Cerebellar cortex (tissue), 1 donor: ENCODE measurements at regions not wholly inside any gene's neighbourhood (a gene's known extent, or its start where the extent isn't known, plus 50 kb on each side); places are given as distances from the start of the nearest gene placed in this dataset.
A peak's percentile ranks its signal among the peaks of the same experiment; 100 is the strongest.

ENCODE experiments used
- DNase-seq: peaks from one replicate; pipeline ENCODE4 v3.0.0-alpha.2; 2015; ENCODE audit warnings: low spot score

DNA sequence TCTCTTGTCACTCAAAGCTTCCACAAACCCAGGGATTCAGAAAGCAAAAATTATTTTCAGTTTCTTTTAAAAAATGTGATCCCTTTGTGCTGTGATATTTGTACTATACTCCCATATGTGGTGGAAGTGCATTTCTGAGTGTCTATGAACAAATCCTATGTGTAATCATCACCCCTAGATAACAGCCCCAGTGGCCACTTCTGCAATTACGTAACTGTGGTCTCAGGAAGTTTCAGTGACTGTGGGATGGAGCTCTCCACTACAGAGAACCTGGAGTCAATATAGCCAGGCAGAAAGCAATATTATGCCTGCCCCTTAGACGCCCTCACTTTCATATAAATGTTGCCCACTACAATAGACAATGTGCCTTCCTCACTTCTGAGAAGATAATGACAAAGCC is 1101.7 kb upstream of the GHITM start:
- DNase-seq, result no peak

DNA sequence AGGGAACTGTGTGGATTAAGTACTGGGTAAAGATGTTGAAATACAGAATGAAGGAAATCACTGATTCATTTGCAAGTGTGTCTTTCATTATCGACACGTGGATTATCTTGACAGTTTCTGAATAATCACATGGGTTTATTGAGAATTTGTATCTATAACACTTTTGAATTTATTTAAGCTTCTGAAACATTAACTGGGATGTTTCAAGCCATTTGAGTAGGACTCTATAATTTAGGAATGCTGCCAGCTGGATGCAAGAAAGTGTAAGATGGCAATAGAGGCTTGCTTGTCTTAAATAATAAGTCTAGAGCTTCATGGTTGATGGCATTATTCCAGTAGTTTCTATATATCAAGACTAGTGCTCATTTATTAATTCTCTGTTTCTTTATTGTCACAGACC is 1100.7 kb upstream of the GHITM start:
- no peak for DNase-seq

DNA sequence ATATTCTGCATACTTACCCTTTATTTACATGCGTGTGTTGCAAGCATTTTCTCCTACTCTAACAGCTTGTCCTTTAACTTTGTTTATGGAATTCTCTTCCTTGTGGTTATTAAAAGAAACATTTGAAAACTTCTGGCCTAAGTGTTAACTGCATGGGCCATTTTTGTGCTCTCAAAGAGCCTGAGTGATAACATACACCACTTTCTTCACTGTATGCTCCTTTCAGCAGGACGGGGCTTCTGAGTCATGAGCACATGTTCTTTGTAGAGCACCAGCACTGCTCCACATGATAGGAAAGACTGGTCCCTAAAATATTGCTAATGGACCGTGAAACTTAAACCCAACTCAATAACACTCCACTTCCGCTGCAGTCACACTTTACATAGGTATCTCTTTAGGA is 1093.6 kb upstream of the GHITM start:
- DNase-seq, result no peak

DNA sequence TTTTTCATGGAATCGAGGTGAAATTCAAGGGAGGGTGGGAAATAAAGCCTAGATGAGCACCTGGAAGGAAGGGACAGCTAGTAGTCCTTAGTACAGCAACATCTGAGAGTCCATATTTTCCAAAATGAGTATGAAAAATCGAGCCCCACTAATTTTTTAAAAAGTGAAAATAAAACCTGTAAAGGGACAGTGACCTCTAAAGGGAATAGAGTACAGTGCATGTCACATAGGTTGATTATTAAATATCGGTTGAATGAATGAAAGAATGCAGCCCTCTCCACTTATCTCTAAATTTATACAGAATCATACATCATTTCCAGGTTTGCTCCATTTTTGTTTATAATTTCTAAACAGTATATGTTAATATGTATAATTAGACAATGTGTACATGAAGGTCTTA is 1088.5 kb upstream of the GHITM start:
- DNase-seq, result no peak

DNA sequence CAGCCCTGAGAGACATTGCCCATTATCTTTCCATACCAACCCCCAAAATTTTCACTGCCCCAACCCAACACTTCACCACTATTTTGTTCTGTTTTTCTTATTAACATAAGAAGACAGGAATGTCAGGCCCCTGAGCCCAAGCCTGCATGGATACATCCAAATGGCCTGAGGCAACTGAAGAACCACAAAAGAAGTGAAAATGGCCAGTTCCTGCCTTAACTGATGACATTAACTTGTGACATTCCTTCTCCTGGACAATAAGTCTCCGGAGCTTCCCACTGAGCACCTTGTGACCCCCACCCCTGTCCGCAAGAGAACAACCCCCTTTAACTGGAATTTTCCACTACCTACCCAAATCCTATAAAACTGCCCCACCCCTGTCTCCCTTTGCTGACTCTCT is 1076.4 kb upstream of the GHITM start:
- no peak for DNase-seq

DNA sequence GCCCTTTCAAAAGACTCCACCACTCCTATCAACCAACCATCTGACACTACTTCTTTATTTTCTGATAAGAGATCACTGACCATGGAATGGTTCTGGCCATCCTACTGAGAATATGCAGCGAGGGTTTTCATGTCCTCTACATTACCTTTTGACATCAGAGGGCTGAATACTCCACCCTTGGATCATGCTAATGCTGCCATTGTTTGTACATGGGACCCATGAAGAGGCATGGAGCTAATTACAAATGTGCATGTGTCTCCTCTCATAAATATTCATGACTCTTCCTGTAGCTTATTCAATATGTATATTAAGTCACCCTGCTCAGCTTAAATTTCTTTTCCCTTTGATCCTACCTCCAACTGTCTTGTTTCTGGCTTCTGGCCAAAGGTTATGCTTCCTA is 1065.8 kb upstream of the GHITM start:
- DNase-seq, result no peak

DNA sequence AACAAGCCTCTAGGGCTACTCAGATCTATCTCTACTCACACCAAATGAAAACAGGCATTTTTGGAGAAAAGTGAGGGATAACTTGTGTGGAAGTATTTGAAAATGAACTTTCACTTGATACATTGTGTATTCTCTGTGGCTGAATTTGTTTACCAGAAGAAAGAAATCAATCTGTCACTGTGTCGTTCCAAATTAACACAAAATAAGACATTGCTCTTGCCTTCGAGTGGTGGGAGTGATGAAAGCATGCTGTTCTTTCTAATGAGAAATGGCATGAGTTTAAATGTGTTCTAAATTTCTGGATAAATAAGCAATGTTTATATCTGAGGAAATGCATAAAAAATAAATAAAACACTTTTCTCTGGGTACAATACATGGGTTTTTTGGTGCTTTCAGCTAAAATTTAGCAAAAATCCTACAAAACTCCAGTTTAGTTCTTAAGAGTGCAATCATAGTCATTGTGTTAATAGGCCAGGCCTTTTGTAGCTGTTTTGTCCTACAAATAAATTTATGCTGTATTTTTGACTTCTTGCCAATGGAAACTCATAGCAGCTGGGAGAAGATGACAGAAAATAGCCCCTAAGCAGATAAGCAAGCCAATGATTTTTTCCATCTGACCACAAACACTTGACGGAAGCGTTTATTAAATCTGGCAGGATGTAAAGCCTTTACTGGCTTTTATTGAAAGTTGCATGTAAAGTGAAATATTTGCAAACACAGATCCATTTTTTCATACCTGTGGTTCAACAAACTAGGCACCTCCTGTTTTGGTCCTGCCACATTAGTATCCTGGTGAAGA is 1064.1 kb upstream of the GHITM start:
- no peak for DNase-seq

DNA sequence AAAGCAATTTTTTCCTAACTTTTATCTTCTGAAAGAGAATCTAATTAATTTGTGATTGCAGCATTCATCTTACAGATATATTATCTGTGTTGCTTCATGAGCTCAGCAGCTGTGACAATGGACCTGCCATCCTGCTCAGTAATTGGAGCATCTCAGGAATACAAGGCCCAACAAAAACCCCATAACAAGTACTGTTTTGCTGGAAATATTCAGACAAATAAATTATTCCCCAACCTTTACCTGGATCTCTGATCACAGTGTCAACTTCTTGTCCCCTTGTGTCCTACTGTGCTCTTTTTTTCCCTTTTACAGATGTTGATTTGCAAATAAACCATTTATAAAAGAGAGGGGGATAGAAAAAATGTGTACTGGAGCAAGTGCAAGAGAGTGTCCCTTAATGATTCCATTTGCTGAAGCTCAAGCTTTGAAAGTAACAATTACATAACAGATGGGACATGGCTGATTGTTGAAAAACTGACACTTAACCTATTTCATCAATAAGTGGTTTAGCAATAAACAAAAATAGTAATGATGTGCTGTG is 1063.4 kb upstream of the GHITM start:
- no peak for DNase-seq

DNA sequence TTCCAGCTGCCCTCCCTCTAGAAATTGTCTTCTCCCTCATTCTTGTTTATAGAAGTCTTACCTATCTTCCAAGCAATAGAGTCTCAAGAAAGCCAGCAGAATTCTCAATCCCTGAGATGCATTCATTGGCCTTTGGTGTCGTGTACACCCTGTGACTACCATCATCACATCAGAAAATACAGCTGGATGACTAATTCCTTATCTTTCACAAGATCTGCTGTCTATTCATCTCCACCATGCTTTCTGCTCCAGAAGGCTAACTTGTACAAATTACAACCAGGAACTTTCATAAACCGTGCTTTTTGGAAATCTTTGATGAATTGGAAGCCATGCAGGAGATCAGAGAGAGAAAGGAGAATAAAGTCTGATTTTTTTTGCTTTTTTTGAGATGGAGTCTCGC is 1062.9 kb upstream of the GHITM start:
- no peak for DNase-seq

DNA sequence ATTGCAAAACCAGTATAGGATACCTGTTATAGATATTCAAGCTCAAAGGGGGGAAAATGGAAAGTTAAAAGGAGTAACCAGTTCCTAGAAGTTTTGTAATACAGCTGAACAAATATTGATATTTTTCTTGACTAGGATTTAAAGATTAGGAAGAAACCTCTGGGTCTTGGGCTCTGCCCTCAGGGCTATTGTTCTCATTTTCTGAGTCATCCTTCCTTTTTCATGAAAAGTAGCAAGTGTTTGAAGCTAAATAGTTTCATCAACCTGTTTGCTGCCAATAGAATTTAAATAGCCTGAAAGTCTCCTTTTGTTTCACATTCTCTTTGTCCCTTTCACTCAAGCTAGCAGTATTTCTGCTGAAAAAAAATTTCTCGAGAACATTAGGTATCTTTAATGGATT is 1061.1 kb upstream of the GHITM start:
- no peak for DNase-seq

DNA sequence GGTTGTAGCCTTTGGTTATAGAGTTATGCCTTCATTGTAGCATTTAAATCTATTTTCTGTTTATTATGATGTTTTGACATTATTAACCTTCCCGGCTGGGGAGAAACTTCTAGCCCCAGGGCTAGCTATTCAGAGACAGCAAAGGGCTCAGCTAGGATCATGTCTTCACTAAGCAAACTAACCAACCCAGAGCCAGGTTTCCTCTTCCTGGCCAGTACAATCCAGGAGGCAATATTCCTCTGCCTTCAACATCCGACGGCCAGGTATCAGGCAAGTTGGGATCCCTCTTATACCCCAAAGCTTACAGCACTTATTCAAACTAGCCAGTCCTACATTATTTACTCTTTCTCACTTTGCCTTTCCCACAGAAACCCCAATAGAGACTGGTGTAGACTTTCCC is 1060.7 kb upstream of the GHITM start:
- DNase-seq, result no peak

DNA sequence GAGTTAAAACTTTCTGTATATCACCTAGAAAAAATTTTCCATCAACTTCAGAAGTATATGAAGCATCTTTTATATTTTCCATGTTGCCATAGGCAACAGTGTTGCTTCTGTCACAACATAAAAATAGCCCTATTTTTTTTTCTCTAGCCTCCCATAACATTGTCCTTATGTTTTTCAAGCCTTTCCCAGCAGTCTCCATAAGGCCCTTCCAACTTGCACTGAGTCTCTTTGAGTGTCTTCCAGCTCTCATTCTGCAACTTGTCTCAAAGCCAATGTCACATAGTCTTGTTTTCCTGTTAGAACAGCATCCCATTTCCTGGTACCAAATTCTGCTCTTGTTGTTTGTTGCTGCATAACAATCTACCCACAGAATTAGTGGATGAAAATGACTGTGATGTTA is 1055.5 kb upstream of the GHITM start:
- peak; percentile 17 for DNase-seq

DNA sequence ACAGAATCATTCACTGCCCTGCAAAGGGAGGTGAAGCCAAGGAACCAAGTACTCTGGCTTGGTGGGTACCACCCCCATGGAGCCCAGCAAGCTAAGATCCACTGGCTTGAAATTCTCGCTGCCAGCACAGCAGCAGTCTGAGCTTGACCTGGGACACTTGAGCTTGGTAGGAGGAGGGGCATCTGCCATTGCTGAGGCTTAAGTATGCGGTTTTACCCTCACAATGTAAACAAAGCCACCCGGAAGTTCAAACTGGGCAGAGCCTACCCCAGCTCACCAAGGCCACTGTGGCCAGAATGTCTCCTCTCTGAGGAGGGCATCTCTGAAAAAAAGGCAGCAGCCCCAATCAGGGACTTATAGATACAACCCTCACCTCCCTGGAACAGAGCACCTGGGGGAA is 1050.0 kb upstream of the GHITM start:
- no peak for DNase-seq

DNA sequence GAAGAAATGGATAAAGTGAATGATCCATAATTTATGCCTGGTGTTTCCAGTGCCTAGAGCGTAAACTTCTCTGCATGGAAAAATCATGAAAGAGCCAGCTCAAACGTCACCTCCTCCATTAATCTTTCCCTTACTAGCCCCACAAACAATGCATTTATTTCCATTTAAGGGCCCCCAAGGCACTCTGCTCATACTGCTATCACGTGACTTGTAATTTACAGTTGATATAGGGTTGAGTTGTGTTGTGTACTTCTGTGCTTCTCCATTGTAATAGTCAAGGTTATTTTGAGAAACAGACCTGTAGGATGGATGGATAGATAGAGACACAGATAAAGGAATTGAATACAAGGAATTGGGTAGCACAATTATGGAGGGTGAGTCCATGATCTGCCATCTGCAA is 1034.7 kb upstream of the GHITM start:
- DNase-seq, result no peak

DNA sequence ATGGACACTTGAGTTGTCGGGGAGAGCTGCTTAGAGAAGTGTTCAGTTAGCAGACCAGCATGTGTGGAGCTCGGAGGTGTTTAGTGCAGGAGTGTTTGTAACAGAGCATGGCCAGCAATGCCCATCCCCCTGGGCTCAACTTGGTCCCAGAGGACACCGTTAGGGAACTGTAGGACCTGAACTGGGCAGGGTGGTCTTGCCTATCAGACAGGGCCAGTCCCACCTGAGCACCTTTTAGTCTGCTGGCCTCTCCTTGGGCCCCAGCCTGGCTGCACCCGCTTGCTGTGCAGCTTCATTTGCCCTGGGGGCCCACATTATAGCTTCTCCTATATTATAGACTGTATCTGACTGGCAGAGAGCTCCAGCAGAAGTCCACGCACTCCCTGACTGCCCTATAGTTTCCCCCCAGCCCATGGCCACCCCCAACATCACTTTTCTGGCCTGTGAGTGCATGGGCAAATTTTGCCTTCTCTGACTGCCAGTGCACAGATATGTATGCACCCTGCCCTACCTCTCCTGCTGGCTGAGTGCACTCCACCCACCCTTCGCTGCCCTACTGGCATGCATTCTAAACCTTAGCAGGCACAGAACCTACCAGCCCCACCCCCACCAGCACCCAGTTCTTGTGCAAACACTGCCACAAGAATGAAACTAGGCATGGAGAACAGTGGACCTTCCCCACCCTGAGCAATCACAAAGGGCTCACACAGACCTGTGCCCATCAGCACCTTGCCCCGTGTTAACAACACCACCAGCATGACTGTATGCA is 1030.6 kb upstream of the GHITM start:
- no peak for DNase-seq

DNA sequence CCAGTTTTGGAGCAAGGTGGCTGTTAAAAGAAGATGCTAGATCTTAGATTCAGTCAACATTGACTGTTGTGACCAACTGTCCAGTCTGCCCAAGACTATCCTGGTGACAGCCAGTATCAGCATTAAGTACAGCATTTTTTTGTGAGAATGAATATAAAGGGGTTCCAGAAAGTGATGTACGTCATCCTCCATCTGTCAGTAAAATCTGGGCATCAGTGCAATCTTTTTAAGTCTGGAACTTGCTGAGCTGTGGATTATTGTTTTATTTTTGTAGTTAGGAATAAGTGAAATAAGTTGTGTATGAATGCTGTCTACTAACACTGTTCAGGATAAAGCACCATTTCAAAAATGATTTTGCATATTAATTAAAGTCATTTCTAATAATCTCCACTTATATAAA is 1020.0 kb upstream of the GHITM start:
- DNase-seq, result no peak

DNA sequence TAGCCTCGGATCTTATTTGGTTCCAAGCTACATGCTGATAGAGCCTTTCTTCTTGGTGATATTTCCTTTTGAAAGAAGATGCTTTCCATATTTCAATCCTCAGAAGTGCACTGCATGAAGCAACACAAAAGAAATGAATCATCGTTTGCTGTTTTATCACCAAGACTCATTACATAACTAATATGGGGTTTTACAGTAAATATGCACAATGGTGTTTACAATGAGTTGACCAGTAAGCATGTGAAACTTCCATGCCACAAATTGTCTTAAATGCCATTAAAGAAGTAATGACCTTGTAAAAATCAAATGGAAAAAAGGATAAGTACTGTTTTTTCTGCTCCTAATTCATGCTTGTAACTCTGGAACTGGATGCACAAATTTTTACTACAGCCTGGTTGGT is 1017.0 kb upstream of the GHITM start:
- no peak for DNase-seq

DNA sequence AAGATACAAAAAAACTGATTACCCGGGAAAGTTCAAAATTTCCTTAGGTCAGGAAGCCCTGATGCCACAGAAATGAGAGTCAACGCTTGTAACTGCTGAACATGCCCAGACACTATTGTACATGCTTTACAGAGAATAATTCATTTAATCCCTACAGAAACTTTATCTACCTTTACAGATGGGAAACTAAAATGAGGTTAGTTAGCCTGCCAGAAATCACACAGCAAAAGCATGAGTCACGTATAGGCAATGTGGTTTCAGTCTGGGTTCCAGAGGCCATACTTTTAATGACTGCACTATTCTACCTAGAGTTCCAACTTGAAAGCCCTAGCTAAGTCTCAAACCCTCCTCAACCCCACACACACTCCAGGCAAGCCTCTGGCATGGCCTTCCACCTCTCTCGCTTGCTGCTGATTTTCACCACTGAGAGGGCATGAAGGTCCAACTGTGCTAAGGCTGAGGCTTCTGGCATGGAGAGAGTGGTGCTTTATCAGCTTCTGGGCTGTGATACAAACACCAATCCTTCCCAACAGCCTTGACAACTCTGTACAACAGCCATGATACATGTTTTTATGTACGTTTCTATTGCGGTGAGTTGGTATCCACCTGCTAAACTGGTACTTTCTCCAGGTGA is 1011.2 kb upstream of the GHITM start:
- no peak for DNase-seq

DNA sequence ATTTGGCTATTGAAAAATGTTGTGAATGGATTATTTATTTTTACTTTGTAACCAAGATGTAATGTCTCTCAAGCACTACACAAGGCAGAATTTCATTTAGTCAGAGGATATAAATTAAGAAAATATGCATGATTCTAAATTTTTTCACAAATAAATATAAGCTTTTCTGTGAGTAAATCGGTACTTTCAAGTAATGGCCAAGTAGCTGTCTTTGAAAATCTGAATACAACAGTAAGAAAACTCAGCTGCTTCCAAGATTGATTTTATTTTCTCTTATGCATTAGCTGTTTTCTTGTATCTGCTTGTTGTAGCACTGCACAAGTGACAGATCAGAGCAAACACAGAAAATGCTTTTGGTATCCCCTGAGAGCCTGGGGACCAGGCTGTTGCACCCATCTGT is 998.5 kb upstream of the GHITM start:
- no peak for DNase-seq

DNA sequence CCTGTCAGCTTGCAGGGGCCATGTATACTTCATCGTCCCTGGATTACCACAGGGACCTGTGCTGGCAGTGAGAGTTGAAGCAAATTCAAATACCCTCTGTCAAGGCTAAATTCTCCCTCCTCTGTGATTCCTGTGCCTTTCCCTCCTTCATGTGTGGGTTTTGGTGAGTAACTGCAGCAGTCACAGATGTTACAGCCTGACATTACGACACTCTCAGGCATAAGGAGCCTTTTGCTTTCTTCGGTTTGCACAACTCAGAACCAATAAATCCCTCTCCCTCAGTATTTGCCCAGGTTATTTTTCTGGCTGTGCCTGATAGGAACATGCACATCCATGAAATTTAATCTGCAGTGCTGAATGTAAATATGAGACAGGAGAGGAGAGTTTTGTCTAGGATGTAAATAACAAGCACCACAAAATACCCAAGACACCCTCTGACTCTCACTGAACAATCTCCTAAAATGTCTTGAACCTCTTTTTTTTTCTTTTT is 997.2 kb upstream of the GHITM start:
- no peak for DNase-seq

DNA sequence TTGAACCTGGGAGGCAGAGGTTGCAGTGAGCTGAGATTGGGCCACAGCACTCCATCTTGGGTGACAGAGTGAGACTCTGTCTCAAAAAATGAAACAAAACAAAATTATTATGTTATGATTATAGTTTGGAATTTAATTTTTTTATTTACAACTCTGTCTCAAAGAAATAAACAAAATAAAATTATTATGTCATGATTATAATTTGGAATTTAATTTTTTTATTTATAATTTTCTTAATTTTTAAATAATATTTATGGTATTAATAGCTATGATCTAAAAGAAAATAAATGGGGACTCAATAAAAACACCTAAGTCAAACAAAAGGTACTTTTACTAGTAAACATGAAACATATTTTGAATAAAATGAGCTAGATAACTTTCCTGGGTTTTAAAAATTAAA is 994.8 kb upstream of the GHITM start:
- no peak for DNase-seq

DNA sequence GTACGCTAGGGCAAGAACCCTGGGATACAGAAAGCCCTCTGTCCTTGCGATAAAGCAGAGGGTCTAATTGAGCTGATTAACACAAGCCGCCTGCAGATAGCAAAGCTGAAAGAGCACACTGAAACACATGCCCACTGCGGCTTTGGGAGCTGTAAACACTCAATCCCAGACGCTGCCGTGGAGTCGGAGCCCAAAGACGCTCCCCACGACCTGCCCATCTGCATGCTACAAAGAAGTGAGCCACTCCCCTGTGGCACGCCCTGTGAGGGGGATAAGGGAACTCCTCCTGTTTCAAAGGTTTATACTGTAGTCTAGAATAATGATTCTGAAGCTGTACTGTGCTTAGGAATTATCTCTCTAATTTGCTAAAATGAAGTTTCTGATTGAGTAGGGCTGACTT is 985.6 kb upstream of the GHITM start:
- DNase-seq, result no peak

DNA sequence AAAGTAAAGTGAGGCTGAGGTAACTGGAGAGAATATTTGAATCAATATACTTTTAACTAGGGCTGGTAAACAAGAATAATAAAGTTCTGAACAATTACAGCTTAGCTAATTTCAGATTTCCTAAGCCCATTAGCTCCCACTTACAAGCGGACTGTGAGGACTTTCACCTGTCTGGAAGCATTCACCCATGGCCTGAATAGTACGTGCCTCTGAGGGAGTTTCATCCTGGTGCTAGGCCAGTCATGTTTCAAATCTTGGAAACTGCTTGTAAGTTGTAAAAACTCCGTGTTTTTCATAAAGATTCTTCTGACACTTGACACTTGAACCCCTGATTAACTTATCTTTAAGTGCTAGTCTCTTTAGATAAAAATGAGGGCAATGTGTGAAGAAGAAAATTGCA is 975.2 kb upstream of the GHITM start:
- DNase-seq, result no peak
